ENCODE measurements at regions not wholly inside any gene's neighbourhood (a gene's known extent, or its start where the extent isn't known, plus 50 kb on each side); places are given as distances from the start of the nearest gene placed in this dataset.

GRCh38 chr2:48886919-48887318, 131.4 kb upstream of the LHCGR start:
- H3K9me3 ChIP-seq (ENCODE audit: severe bottlenecking), result no peaks in the 10 kb centered on the region
- DNase-seq, result no peak
- TF ChIP-seq, protein P1, sequence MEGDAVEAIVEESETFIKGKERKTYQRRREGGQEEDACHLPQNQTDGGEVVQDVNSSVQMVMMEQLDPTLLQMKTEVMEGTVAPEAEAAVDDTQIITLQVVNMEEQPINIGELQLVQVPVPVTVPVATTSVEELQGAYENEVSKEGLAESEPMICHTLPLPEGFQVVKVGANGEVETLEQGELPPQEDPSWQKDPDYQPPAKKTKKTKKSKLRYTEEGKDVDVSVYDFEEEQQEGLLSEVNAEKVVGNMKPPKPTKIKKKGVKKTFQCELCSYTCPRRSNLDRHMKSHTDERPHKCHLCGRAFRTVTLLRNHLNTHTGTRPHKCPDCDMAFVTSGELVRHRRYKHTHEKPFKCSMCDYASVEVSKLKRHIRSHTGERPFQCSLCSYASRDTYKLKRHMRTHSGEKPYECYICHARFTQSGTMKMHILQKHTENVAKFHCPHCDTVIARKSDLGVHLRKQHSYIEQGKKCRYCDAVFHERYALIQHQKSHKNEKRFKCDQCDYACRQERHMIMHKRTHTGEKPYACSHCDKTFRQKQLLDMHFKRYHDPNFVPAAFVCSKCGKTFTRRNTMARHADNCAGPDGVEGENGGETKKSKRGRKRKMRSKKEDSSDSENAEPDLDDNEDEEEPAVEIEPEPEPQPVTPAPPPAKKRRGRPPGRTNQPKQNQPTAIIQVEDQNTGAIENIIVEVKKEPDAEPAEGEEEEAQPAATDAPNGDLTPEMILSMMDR (IDR thresholded peaks at IDR 0.05; ENCODE audit: low read depth, low read length), result no peak

DNA sequence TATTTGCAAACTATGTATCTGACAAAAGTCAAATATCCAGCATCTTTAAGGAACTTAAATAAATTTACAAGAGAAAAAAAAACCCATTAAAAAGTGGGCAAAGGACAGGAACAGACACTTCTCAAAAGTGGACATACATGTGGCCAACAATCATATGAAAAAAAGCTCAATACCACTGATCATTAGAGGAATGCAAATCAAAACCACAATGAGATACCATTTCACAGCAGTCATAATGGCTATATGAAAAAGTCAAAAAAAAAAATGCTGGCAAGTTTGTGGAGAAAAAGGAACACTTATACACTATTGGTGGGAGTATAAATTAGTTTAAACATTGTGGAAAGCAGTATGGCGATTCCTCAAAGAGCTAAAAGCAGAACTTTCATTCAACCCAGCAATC, 130.3 kb upstream of the LHCGR start:
- no peak overlapping the region for H3K4me3 ChIP-seq (ENCODE audit: low read depth, low read length)
- no peaks in the 10 kb centered on the region for H3K36me3 ChIP-seq
- H3K27ac ChIP-seq, result no peak overlapping the region
- TF ChIP-seq, protein P1 (IDR thresholded peaks at IDR 0.05; ENCODE audit: low read depth, low read length), result no peak
- no peaks in the 10 kb centered on the region for H3K9me3 ChIP-seq (ENCODE audit: severe bottlenecking)
- no peak for DNase-seq
- H3K27me3 ChIP-seq (ENCODE audit: insufficient read depth, low read depth, severe bottlenecking), result no peaks in the 10 kb centered on the region

More at GRCh38 chr2:48886919-48887318, 131.4 kb upstream of the LHCGR start:
- Histone ChIP-seq H3K36me3 (no peaks in the 10 kb centered on the region), H3K27me3 (ENCODE audit: insufficient read depth, low read depth, severe bottlenecking) (no peaks in the 10 kb centered on the region), H3K4me3 (ENCODE audit: low read depth, low read length) (no peak overlapping the region), H3K27ac (no peak overlapping the region)

DNA sequence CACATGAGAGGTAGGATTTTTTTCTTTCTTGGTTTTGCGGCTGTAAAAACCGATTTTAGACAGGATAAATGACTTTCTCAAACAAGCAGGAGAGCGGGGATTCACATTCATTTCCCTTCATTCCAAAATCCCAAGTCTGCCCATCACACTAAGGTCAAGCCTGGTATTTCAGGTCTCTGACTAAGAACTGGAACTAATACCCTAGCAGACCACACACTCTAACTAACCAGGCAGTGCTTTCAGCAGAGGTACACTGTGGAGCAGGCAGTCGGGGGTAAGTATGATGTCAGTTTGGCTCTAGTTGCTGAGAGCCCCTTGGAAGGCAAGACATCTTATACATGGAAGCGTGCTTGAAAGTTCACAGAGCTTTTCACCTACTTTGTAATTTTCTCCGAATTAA, 128.1 kb upstream of the LHCGR start:
- TF ChIP-seq, protein P1 (IDR thresholded peaks at IDR 0.05; ENCODE audit: low read depth, low read length), result no peak
- peak; percentile 67 for DNase-seq
- Histone ChIP-seq H3K9me3 (ENCODE audit: severe bottlenecking) (no peaks in the 10 kb centered on the region), H3K27ac (no peak overlapping the region), H3K36me3 (no peaks in the 10 kb centered on the region), H3K27me3 (ENCODE audit: insufficient read depth, low read depth, severe bottlenecking) (no peaks in the 10 kb centered on the region), H3K4me3 (ENCODE audit: low read depth, low read length) (no peak overlapping the region)

- Histone ChIP-seq H3K27ac (no peak overlapping the region), H3K27me3 (ENCODE audit: insufficient read depth, low read depth, severe bottlenecking) (no peaks in the 10 kb centered on the region), H3K36me3 (no peaks in the 10 kb centered on the region), H3K9me3 (ENCODE audit: severe bottlenecking) (no peaks in the 10 kb centered on the region), H3K4me3 (ENCODE audit: low read depth, low read length) (no peak overlapping the region)
- TF ChIP-seq, protein P1 (IDR thresholded peaks at IDR 0.05; ENCODE audit: low read depth, low read length), result no peak
- no peak for DNase-seq
These were observed 118.8 kb upstream of the LHCGR start for GRCh38 chr2:48874282-48874681.

- TF ChIP-seq, protein P1 (IDR thresholded peaks at IDR 0.05; ENCODE audit: low read depth, low read length), result no peak
- H3K36me3 ChIP-seq, result no peaks in the 10 kb centered on the region
- no peak overlapping the region for H3K4me3 ChIP-seq (ENCODE audit: low read depth, low read length)
- H3K9me3 ChIP-seq (ENCODE audit: severe bottlenecking), result no peaks in the 10 kb centered on the region
- peak; percentile 53 for DNase-seq
- H3K27ac ChIP-seq, result 0 out of 2 replicates have a peak overlapping the region, but pooled peaks have one; percentile 17
- no peaks in the 10 kb centered on the region for H3K27me3 ChIP-seq (ENCODE audit: insufficient read depth, low read depth, severe bottlenecking)
These were observed 118.1 kb upstream of the LHCGR start for GRCh38 chr2:48873666-48874065.

GRCh38 chr2:48870942-48871341, 115.4 kb upstream of the LHCGR start:
- Histone ChIP-seq H3K27me3 (ENCODE audit: insufficient read depth, low read depth, severe bottlenecking) (no peaks in the 10 kb centered on the region), H3K4me3 (ENCODE audit: low read depth, low read length) (no peak overlapping the region), H3K9me3 (ENCODE audit: severe bottlenecking) (no peaks in the 10 kb centered on the region), H3K27ac (no peak overlapping the region), H3K36me3 (no peaks in the 10 kb centered on the region)
- TF ChIP-seq, protein P1 (IDR thresholded peaks at IDR 0.05; ENCODE audit: low read depth, low read length), result no peak
- DNase-seq, result no peak

Measured in WERI-Rb-1 (cell line).